Dendritic cell treated with granulocyte-macrophage colony-stimulating factor and Interleukin-4, amounts not matched to agents 40 ng/mL and 50 ng/mL, for 4 days (primary cell): ENCODE measurements at regions not wholly inside any gene's neighbourhood (a gene's known extent, or its start where the extent isn't known, plus 50 kb on each side); places are given as distances from the start of the nearest gene placed in this dataset.

Experiments used
- H3K27ac Mint-ChIP-seq: one replicate; pipeline ENCODE4 v1.8.0; 2022; ENCODE audit warnings: mild to moderate bottlenecking, mixed read lengths
- H3K27me3 Mint-ChIP-seq: one replicate; pipeline ENCODE4 v1.8.0; 2022; ENCODE audit warnings: mild to moderate bottlenecking, mixed read lengths
- H3K36me3 Mint-ChIP-seq: one replicate; pipeline ENCODE4 v1.8.0; 2022; ENCODE audit warnings: low read depth, mixed read lengths
- H3K4me1 Mint-ChIP-seq: one replicate; pipeline ENCODE4 v1.8.0; 2022; ENCODE audit warnings: low read depth, mixed read lengths
- H3K4me3 Mint-ChIP-seq: one replicate; pipeline ENCODE4 v1.8.0; 2022; ENCODE audit warnings: mild to moderate bottlenecking, moderate library complexity, mixed read lengths
- H3K9me3 Mint-ChIP-seq: one replicate; pipeline ENCODE4 v1.8.0; 2022; ENCODE audit warnings: mixed read lengths
- intact Hi-C: fragments of 100-400 bp; cut with micrococcal nuclease; formaldehyde crosslinking; loops from one replicate; pipeline ENCODE4 v1.15.0; 2022

DNA sequence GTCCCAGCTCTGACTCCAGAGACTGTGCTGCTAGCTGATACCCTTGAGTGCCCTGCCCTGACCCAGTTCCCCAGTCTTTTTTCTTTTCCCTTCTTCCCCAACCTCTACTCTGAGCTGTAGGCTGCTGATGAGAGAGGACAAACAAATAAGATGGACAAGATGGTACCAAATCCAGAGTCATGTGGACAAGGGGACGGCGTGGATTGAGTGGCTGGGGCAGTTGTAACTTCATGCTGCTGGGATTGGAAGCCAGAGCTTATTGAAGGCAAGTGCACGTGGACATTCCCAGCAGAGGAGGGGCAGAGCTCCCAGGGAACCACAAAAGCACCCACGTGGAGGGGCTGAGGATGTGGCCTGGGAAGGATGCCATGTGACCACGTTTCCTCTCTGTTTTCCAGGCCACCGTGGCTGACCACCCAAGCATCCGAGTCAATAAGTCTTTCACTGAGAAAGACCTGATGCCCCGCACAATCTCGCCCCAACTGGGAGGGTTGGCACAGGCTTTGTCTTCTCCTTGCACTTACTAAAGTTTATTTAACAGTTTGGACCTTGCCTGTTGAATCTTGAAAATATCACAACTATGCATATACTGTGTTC is 323.3 kb upstream of the ZNF507 start:
- Mint-ChIP-seq H3K36me3 (no peaks in the 10 kb centered on the region), H3K27me3 (no peaks in the 10 kb centered on the region), H3K27ac (no peak overlapping the region), H3K4me1 (peaks cover 6% of the 10 kb centered on the region), H3K4me3 (no peak overlapping the region), H3K9me3 (peaks cover 55% of the 10 kb centered on the region)
- intact Hi-C loops: no loop called here

DNA sequence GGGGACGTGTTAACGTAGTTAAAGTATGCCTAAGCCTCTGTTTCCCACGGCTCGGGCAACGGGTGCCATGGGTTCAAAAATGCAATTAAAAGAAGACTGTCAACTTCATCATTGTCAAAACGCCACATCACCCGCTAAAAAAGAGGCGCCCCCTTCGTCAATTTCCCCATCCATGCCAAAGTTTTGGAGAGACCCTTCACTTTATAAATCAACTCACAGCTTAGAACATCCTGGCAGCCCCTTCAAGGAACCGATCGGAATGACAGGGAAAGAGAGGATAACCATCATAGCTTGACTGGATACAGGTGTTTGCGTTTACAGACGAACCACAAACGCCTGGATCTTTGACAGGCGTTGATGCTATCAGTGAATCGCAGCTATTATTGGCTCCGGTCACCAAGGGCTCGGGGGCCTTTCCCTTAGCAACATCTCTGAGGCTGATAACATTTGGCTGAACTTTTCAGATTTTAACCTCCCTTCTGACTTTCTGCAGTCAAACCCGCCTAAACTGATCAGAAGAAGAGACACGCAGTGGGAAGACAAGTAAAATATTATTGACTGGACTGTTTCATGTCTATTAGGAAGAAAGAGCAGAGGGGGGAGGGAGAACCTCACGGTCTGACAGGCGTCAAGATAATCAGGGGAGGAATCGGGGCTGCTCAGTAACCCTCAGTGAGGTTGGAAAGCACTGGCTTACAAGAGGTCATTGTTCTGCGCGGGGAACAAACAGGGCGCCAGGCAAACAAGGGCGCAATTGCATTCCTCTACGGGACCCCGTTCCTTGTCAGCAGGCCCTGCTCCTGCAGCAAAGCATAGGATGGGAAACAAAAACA is 322.5 kb upstream of the ZNF507 start:
- Mint-ChIP-seq H3K4me1 (peaks cover 6% of the 10 kb centered on the region), H3K36me3 (no peaks in the 10 kb centered on the region), H3K27ac (no peak overlapping the region), H3K9me3 (peaks cover 60% of the 10 kb centered on the region), H3K27me3 (no peaks in the 10 kb centered on the region), H3K4me3 (no peak overlapping the region)
- intact Hi-C loops: no loop called here

DNA sequence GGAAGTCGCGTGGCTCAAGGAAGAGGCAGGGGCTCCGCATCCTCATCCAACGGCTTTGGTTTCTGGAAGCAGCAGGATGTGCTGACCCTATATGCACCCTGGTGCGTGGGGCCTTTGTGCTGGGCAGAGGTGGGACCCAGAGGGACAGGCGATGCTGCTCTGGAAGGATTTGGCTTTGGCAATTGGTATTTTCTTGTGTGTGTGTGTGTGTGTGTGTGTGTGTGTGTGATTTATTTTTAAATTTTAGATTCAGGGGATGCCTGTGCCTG is 321.9 kb upstream of the ZNF507 start:
- Mint-ChIP-seq H3K27ac (no peak overlapping the region), H3K4me3 (no peak overlapping the region), H3K27me3 (no peaks in the 10 kb centered on the region), H3K9me3 (peaks cover 60% of the 10 kb centered on the region), H3K36me3 (no peaks in the 10 kb centered on the region), H3K4me1 (peaks cover 6% of the 10 kb centered on the region)
- intact Hi-C loops: no loop called here

DNA sequence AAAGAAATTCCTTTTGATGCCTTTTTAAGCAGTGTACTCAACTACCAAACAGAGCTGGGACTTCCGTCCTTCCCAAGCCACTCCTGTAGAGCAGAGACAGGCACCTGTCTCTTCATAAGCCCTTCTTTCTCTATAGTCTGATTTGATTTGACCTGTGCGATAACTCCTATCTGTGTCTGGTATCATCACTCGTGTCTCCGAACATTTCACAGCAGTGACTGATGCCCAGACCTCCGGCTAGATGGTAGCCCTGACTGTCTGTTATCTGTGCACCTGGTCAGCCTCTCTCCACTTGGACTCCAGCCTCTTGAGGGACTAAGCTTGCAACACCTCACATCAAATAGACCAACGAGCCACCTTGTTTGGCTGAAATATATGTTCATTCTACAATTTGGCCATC is 316.2 kb upstream of the ZNF507 start:
- Mint-ChIP-seq H3K27me3 (no peaks in the 10 kb centered on the region), H3K36me3 (no peaks in the 10 kb centered on the region), H3K4me1 (peaks cover 6% of the 10 kb centered on the region), H3K27ac (no peak overlapping the region), H3K9me3 (peaks cover 22% of the 10 kb centered on the region), H3K4me3 (no peak overlapping the region)
- intact Hi-C loops: no loop called here

DNA sequence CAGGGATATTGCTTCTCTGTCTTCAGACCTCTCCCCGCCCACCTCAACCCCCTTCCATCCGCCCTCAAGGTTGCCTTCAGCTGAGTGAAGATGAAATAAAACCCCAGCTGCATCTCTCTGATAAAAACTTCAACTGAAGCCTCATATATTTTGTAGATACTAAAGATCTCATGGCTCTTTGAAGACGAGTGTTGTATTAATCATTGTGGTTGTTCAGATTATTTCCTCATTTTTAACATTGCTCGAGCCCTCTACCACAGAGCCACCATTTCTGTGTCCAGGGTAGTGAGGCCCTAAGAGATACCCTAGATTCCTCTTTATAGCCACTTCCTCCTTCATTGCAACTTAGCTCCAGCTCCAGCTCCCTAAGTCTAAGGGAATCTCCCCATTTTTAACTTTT is 312.8 kb upstream of the ZNF507 start:
- Mint-ChIP-seq H3K27me3 (peaks cover 2% of the 10 kb centered on the region), H3K36me3 (no peaks in the 10 kb centered on the region), H3K27ac (no peak overlapping the region), H3K4me1 (no peaks in the 10 kb centered on the region), H3K9me3 (peaks cover under 1% of the 10 kb centered on the region), H3K4me3 (no peak overlapping the region)
- intact Hi-C loops: no loop called here

DNA sequence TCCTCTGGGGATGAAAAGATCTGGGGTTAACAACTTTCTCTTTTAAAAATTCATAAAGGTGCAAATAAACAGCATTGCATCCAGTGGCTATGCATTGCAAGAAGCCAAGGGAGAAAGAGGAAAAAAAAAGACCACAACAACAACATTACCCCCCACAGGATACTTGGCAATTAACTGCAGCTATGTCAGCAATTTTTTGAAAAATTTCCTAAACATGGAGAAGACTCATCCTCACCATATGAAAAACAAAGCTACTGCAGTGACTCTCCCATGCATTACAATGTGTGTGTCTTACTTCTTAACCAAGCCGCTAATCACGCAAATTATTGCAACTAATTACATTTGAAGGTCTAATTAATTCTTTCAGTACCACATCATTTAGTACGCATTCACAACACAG is 309.8 kb upstream of the ZNF507 start:
- H3K4me1 Mint-ChIP-seq: no peaks in the 10 kb centered on the region
- no peak overlapping the region for H3K27ac Mint-ChIP-seq
- peaks cover 5% of the 10 kb centered on the region for H3K27me3 Mint-ChIP-seq
- H3K36me3 Mint-ChIP-seq: no peaks in the 10 kb centered on the region
- H3K9me3 Mint-ChIP-seq: no peaks in the 10 kb centered on the region
- intact Hi-C loops: no loop called here
- no peak overlapping the region for H3K4me3 Mint-ChIP-seq

DNA sequence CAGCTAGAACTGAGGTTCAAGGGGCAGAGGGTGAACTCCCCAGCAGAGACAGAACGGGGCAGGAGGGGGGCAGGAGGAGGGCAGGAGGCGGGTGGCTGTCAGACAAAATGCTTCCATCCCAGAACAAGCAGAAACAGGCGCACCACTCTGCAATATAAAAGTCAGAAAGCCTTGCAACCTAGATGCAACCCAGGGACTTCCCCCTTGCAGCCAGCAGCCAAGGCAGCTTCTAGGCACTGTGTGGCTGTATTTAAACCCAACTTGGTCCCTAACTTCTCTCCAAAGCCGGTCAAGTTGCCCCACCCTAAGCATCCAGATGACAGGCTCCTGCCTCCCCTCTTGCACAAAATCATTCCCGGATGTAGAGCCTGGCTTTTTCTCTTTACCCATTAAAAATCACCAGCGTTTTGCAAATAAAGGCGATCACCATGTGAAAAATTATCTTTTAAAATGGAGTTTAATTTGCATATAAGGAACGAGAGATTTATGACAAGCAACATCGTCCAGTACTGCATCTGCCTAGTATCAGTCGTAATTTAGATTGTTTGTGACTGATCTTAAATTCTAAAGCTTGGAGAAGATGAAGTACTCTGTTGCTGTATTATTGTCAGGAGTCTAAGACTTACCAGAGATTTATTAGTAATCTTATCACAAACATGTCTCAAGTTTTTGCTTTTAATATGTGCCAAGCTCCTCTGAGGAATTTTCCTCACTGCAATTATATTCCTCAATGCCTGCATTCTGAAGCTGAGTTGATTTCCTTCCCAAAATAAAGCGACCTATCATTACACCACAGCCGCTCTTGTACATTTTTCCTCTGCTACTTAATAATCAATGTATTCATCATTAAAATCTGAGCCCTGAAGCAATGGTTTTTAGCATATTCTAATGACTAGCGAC is 307.1 kb upstream of the ZNF507 start:
- H3K36me3 Mint-ChIP-seq: no peaks in the 10 kb centered on the region
- no peaks in the 10 kb centered on the region for H3K4me1 Mint-ChIP-seq
- no peak overlapping the region for H3K27ac Mint-ChIP-seq
- peaks cover 21% of the 10 kb centered on the region for H3K27me3 Mint-ChIP-seq
- no peak overlapping the region for H3K4me3 Mint-ChIP-seq
- intact Hi-C loops: no loop called here
- H3K9me3 Mint-ChIP-seq: no peaks in the 10 kb centered on the region

DNA sequence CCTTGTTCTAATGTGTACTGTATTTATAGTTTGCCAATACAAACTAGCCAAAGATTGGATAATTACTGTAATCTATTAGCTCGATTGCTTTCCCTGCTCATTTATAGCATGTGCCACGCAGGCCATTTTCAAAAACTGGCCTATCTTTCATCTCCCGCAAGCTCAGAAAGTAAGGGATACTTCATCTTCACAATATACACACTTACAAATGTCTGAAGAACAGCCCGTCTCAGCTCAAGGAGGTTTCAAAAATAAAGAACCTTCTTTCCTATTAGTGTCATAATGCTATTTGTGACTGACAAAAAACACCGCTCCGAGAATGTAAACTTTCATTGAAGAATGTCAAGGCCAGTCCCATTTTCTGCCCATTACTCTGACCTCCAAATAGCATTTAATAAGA is 306.4 kb upstream of the ZNF507 start:
- no peak overlapping the region for H3K4me3 Mint-ChIP-seq
- H3K27ac Mint-ChIP-seq: no peak overlapping the region
- H3K27me3 Mint-ChIP-seq: peaks cover 26% of the 10 kb centered on the region
- no peaks in the 10 kb centered on the region for H3K4me1 Mint-ChIP-seq
- no peaks in the 10 kb centered on the region for H3K36me3 Mint-ChIP-seq
- H3K9me3 Mint-ChIP-seq: no peaks in the 10 kb centered on the region
- intact Hi-C loops: no loop called here

DNA sequence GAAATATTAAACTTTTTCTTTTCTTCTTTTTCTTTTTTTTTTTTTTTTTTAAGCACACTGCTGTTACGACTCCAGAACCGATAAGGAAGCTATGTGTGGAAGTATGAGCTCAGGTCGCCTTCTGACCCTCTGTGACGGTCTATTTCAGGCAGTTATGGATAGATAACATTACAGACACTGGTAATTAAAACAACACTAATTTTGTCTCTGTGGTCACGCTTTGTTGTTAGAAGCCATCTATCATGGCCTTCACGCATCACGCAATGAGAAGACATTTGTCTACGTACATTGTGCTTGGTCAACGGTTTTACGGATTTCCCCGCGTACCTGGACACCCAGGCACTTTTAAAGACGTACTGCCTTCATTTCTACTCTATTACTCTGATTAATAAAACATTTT is 306.0 kb upstream of the ZNF507 start:
- Mint-ChIP-seq H3K36me3 (no peaks in the 10 kb centered on the region), H3K27me3 (peaks cover 27% of the 10 kb centered on the region), H3K9me3 (no peaks in the 10 kb centered on the region), H3K27ac (no peak overlapping the region), H3K4me3 (no peak overlapping the region), H3K4me1 (no peaks in the 10 kb centered on the region)
- intact Hi-C loops: no loop called here

DNA sequence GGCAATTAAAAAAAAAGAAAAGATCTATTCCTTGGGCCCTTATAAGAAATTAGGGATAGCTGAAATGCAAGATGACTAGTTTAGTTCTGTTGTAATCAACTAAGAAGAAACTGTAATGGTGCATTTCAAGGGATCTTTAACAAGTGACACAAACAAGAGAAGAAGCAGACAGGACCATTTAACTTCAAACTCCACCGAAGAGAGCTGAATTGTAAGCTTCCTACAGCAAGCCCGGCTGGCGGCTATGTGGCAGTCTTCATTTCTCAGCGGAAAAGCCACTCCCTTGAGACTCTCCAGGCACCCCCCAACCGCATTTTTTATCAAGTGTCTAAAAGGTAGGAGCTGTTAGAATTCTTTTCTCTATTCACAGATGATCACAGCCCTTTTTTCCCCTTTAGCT is 305.2 kb upstream of the ZNF507 start:
- no peak overlapping the region for H3K27ac Mint-ChIP-seq
- H3K36me3 Mint-ChIP-seq: no peaks in the 10 kb centered on the region
- H3K4me1 Mint-ChIP-seq: no peaks in the 10 kb centered on the region
- no peak overlapping the region for H3K4me3 Mint-ChIP-seq
- H3K9me3 Mint-ChIP-seq: no peaks in the 10 kb centered on the region
- H3K27me3 Mint-ChIP-seq: peaks cover 27% of the 10 kb centered on the region
- intact Hi-C loops: no loop called here

DNA sequence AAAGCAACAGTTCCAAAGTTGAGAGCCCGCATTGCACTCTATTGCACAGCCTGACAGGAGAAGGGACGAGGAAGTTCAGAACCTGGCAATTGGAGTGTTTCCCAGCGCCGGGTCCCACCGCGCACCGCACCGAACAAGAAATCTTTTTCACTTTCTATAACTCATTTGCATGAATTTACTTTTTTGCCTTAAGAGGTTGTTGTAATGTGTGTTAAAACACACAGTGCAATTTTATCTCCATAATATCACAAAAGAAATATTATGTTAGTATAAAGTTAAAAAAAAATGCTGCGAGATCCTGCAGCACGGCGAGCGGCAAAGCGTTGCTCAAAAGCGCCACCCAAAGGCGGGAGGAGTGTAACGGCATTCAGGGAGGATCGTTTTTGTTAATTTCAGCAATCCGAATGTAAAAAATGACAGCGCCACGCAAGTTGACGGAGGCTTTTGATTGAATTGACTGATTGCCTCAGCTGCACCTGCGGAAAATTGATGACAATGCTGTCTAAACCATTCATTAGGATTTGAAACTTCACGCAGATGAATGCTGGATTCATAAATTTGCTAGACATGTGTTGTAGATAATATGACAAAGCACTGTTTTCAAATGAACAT is 303.6 kb upstream of the ZNF507 start:
- no peak overlapping the region for H3K27ac Mint-ChIP-seq

DNA sequence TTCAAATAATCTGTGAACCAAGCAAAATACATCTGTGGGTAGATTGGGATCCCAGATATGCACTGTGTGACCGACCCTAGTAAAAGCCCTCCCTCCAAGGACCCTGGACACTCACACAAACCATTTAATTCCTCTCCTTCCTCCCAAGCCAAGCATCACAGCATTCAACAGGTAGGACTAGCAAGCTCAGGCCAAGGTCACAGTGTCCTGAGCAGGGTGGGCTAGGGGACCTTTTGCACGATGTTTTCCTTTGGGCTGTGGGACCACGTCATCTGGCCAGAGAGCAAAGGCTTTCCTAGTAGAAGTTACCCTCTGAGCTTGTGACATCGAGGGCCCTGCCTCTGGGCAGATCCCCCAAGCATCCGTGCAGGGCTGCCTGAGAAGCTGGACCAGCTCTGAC is 297.6 kb upstream of the ZNF507 start:
- no peak overlapping the region for H3K27ac Mint-ChIP-seq
- H3K27me3 Mint-ChIP-seq: peaks cover 11% of the 10 kb centered on the region
- no peaks in the 10 kb centered on the region for H3K36me3 Mint-ChIP-seq
- H3K9me3 Mint-ChIP-seq: no peaks in the 10 kb centered on the region
- intact Hi-C loops: no loop called here
- H3K4me1 Mint-ChIP-seq: no peaks in the 10 kb centered on the region
- no peak overlapping the region for H3K4me3 Mint-ChIP-seq

More for the DNA sequence above, 303.6 kb upstream of the ZNF507 start:
- intact Hi-C loops: no loop called here
- no peaks in the 10 kb centered on the region for H3K4me1 Mint-ChIP-seq
- no peaks in the 10 kb centered on the region for H3K9me3 Mint-ChIP-seq
- H3K4me3 Mint-ChIP-seq: peak overlapping the region; percentile 20
- peaks cover 27% of the 10 kb centered on the region for H3K27me3 Mint-ChIP-seq
- no peaks in the 10 kb centered on the region for H3K36me3 Mint-ChIP-seq

DNA sequence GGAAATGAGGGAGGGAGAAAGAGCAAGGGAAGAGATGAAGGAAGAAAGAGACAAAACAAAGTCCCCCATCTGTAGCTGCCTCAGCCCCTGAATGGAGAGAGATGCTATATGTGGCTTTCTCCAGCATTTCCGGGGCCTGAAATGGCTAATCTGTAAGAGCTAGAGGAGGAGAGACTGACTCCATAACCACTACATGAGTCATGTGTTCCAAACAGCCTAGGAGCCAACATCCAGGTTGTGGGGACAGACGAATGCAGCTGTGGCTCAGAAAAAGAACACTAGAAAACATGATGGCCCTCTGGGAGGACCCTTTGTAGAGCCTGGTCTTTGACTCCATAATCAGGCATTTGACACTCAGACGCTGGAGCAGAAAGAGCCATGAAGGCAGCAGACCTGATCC is 292.0 kb upstream of the ZNF507 start:
- H3K4me3 Mint-ChIP-seq: no peak overlapping the region

DNA sequence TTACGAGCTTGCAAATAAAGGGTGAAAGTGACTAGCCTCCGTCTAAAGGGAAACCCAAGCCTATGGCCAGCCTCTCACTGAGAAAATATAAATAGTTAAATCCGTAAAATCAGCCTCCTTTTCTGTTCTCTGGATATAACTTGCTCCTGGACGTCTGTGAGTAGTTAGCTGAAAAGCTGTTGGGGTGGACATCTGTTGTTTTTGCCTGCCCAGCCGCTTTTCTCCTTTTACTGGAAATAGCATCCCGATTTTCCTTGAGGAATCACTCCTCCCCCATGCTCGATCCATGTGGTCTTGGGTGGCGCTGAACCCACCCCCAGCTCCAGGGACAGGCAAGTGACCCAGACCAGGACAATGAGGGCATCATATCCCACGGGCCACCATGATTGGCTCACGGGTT is 291.5 kb upstream of the ZNF507 start:
- H3K4me3 Mint-ChIP-seq: no peak overlapping the region
- no peak overlapping the region for H3K27ac Mint-ChIP-seq
- intact Hi-C loops: no loop called here
- H3K4me1 Mint-ChIP-seq: no peaks in the 10 kb centered on the region
- H3K36me3 Mint-ChIP-seq: no peaks in the 10 kb centered on the region
- H3K27me3 Mint-ChIP-seq: peaks cover 1% of the 10 kb centered on the region
- peaks cover 12% of the 10 kb centered on the region for H3K9me3 Mint-ChIP-seq

More for the DNA sequence above, 292.0 kb upstream of the ZNF507 start:
- peaks cover 1% of the 10 kb centered on the region for H3K27me3 Mint-ChIP-seq
- no peaks in the 10 kb centered on the region for H3K4me1 Mint-ChIP-seq
- H3K36me3 Mint-ChIP-seq: no peaks in the 10 kb centered on the region
- peaks cover 8% of the 10 kb centered on the region for H3K9me3 Mint-ChIP-seq
- no peak overlapping the region for H3K27ac Mint-ChIP-seq
- intact Hi-C loops: no loop called here
